WTC11 (cell line): ENCODE measurements at regions not wholly inside any gene's neighbourhood (a gene's known extent, or its start where the extent isn't known, plus 50 kb on each side); places are given as distances from the start of the nearest gene placed in this dataset.

Source experiments
- ATAC-seq: fragments of 200-7000 bp; cut with Tn5 transposase; 2 replicates; pipeline ENCODE4 v1.10.0; 2021; ENCODE audit warnings: mild to moderate bottlenecking, moderate library complexity
- CTCF ChIA-PET: fragments of 300-600 bp; sonication (Branson Sonifier 250); formaldehyde crosslinking; loops from one replicate; lab custom pipeline; 2021; ENCODE audit warnings: antibody characterized with exemption; lab: Charles Lee
- POLR2A ChIA-PET: fragments of 350-600 bp; sonication (Branson Sonifier 250); formaldehyde crosslinking; loops from one replicate; lab custom pipeline; 2021; ENCODE audit warnings: antibody characterized with exemption; lab: Charles Lee
- DNase-seq: peaks from one replicate; pipeline ENCODE4 v3.0.0; 2021; ENCODE audit warnings: low spot score
- H3K27ac Mint-ChIP-seq: 2 replicates; pipeline ENCODE4 v1.8.0; 2021; ENCODE audit warnings: mixed read lengths
- H3K27me3 Mint-ChIP-seq: 2 replicates; pipeline ENCODE4 v1.8.0; 2021; ENCODE audit warnings: low read depth, mild to moderate bottlenecking, moderate library complexity, mixed read lengths
- H3K36me3 Mint-ChIP-seq: 2 replicates; pipeline ENCODE4 v1.8.0; 2021; ENCODE audit warnings: mixed read lengths
- H3K4me1 Mint-ChIP-seq: 2 replicates; pipeline ENCODE4 v1.8.0; 2022; ENCODE audit warnings: mixed read lengths
- H3K4me3 Mint-ChIP-seq: 2 replicates; pipeline ENCODE4 v1.8.0; 2021; ENCODE audit warnings: mild to moderate bottlenecking, moderate library complexity, mixed read lengths
- H3K9me3 Mint-ChIP-seq: 2 replicates; pipeline ENCODE4 v1.8.0; 2021; ENCODE audit warnings: mixed read lengths
- CBFB ChIP-seq: sonication (generic); formaldehyde crosslinking; IDR thresholded peaks from 2 replicates; pipeline ENCODE4 v1.8.1; 2022; ENCODE audit warnings: mild to moderate bottlenecking, low read depth, missing genetic modification reagents
- CREB1 ChIP-seq: sonication (generic); formaldehyde crosslinking; IDR thresholded peaks from 2 replicates; pipeline ENCODE4 v1.8.0; 2023; ENCODE audit warnings: mild to moderate bottlenecking, missing genetic modification reagents
- EMX1 ChIP-seq: fragments of 250-450 bp; sonication (Bioruptor Pico); IDR thresholded peaks from 2 replicates; pipeline ENCODE4 v1.8.0; 2021; ENCODE audit warnings: mild to moderate bottlenecking
- ETV6 ChIP-seq: sonication (generic); formaldehyde crosslinking; IDR thresholded peaks from 2 replicates; pipeline ENCODE4 v1.8.1; 2022; ENCODE audit warnings: mild to moderate bottlenecking, missing genetic modification reagents
- FOXJ3 ChIP-seq: sonication (generic); formaldehyde crosslinking; IDR thresholded peaks from 2 replicates; pipeline ENCODE4 v1.9.0; 2021; ENCODE audit warnings: missing genetic modification reagents, mild to moderate bottlenecking, borderline replicate concordance
- JAZF1 ChIP-seq: fragments of 250-450 bp; sonication (Bioruptor Pico); IDR thresholded peaks from 2 replicates; pipeline ENCODE4 v1.9.0; 2021; ENCODE audit warnings: moderate library complexity, mild to moderate bottlenecking, inconsistent platforms
- KAT7 ChIP-seq: sonication (generic); formaldehyde crosslinking; IDR thresholded peaks from 2 replicates; pipeline ENCODE4 v1.8.1; 2023; ENCODE audit warnings: missing genetic modification reagents, mild to moderate bottlenecking, borderline replicate concordance
- MYBL2 ChIP-seq: sonication (generic); formaldehyde crosslinking; IDR thresholded peaks from 2 replicates; pipeline ENCODE4 v1.8.1; 2023; ENCODE audit warnings: mild to moderate bottlenecking, moderate library complexity, missing genetic modification reagents
- NFE2L1 ChIP-seq: sonication (generic); formaldehyde crosslinking; IDR thresholded peaks from 2 replicates; pipeline ENCODE4 v1.8.1; 2023; ENCODE audit warnings: missing genetic modification reagents
- NR2C2 ChIP-seq: sonication (generic); formaldehyde crosslinking; IDR thresholded peaks from 2 replicates; pipeline ENCODE4 v1.8.0; 2022; ENCODE audit warnings: mild to moderate bottlenecking, missing genetic modification reagents
- NR3C1 ChIP-seq: sonication (generic); formaldehyde crosslinking; conservative IDR thresholded peaks from 2 replicates; pipeline ENCODE4 v1.8.1; 2023; ENCODE audit warnings: low read depth, mild to moderate bottlenecking, missing genetic modification reagents
- OVOL2 ChIP-seq: fragments of 250-450 bp; sonication (Bioruptor Pico); IDR thresholded peaks from 2 replicates; pipeline ENCODE4 v1.9.0; 2021; ENCODE audit warnings: mild to moderate bottlenecking, borderline replicate concordance
- STAT6 ChIP-seq: sonication (generic); formaldehyde crosslinking; conservative IDR thresholded peaks from 2 replicates; pipeline ENCODE4 v1.8.1; 2023; ENCODE audit warnings: mild to moderate bottlenecking, low read depth, missing genetic modification reagents, moderate library complexity
- ZBTB21 ChIP-seq: sonication (generic); formaldehyde crosslinking; IDR thresholded peaks from 2 replicates; pipeline ENCODE4 v1.8.1; 2023; ENCODE audit warnings: mild to moderate bottlenecking, missing genetic modification reagents, borderline replicate concordance
- ZNF263 ChIP-seq: sonication (generic); formaldehyde crosslinking; IDR thresholded peaks from 2 replicates; pipeline ENCODE4 v1.8.1; 2022; ENCODE audit warnings: low read depth, mild to moderate bottlenecking, moderate library complexity, missing genetic modification reagents
- ZNF423 ChIP-seq: fragments of 250-450 bp; sonication (Bioruptor Pico); IDR thresholded peaks from 2 replicates; pipeline ENCODE4 v2.1.2; 2022; ENCODE audit warnings: mild to moderate bottlenecking, moderate library complexity
- ZNF671 ChIP-seq: fragments of 250-450 bp; sonication (Bioruptor Pico); IDR thresholded peaks from 2 replicates; pipeline ENCODE4 v1.8.0; 2021; ENCODE audit warnings: mild to moderate bottlenecking
- ZSCAN18 ChIP-seq: fragments of 250-450 bp; sonication (Bioruptor Pico); IDR thresholded peaks from 2 replicates; pipeline ENCODE4 v2.1.2; 2022; ENCODE audit warnings: mild to moderate bottlenecking, moderate library complexity
- TF ChIP-seq, protein P1 (sequence below): sonication (generic); formaldehyde crosslinking; IDR thresholded peaks from 2 replicates; pipeline ENCODE4 v1.8.1; 2023; ENCODE audit warnings: mild to moderate bottlenecking, missing genetic modification reagents
- TF ChIP-seq, protein P2 (sequence below): sonication (generic); formaldehyde crosslinking; IDR thresholded peaks from 2 replicates; pipeline ENCODE4 v1.8.1; 2022; ENCODE audit warnings: mild to moderate bottlenecking, missing genetic modification reagents, moderate library complexity, borderline replicate concordance

DNA sequence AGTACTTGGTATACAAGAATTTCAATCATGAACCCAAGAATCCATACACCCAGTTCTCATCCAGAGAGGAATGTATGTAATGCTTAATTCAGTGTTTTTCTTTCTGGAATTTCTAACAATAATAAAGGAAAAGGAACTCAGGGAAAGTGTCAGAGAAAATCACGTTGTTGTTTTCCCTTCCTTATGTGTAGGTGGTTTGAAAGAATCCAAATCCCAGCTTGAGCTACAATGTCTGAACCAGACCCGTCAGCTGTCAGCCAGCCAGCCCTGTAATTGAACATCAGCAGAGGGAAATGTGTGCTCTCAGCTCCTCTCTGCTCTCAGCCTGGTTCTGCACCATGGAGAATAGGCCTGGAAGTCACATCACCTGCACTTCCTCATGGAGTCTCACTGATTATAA, 126.5 kb downstream of the TMEM30B start:
- no peak overlapping the region for H3K4me3 Mint-ChIP-seq
- POLR2A ChIA-PET: no interaction called here
- peaks cover 29% of the 10 kb centered on the region for H3K4me1 Mint-ChIP-seq
- no peaks in the 10 kb centered on the region for H3K27me3 Mint-ChIP-seq
- peaks cover 3% of the 10 kb centered on the region for H3K36me3 Mint-ChIP-seq
- CTCF ChIA-PET: interaction anchor here (0.7 to 0.8 kb wide), 2 partner anchors 35 to 74 kb away, joined by 3 read pairs; no protein-coding TSS in a partner anchor
- DNase-seq (no peak), ATAC-seq (no peak)
- peaks cover 4% of the 10 kb centered on the region for H3K9me3 Mint-ChIP-seq
- H3K27ac Mint-ChIP-seq: no peak overlapping the region
- TF ChIP-seq JAZF1 (CRISPR knock-in tag) (no peak), NR3C1 (CRISPR knock-in tag) (no peak), MYBL2 (CRISPR knock-in tag) (no peak)
- TF ChIP-seq, protein P1, sequence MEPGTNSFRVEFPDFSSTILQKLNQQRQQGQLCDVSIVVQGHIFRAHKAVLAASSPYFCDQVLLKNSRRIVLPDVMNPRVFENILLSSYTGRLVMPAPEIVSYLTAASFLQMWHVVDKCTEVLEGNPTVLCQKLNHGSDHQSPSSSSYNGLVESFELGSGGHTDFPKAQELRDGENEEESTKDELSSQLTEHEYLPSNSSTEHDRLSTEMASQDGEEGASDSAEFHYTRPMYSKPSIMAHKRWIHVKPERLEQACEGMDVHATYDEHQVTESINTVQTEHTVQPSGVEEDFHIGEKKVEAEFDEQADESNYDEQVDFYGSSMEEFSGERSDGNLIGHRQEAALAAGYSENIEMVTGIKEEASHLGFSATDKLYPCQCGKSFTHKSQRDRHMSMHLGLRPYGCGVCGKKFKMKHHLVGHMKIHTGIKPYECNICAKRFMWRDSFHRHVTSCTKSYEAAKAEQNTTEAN: no peak
- TF ChIP-seq, protein P2, sequence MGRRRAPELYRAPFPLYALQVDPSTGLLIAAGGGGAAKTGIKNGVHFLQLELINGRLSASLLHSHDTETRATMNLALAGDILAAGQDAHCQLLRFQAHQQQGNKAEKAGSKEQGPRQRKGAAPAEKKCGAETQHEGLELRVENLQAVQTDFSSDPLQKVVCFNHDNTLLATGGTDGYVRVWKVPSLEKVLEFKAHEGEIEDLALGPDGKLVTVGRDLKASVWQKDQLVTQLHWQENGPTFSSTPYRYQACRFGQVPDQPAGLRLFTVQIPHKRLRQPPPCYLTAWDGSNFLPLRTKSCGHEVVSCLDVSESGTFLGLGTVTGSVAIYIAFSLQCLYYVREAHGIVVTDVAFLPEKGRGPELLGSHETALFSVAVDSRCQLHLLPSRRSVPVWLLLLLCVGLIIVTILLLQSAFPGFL (CRISPR knock-in tag): no peak

GRCh38 chr14:61153914-61154545, 127.1 kb downstream of the TMEM30B start:
- TF ChIP-seq ZBTB21 (CRISPR knock-in tag): no peak
- TF ChIP-seq CREB1 (CRISPR knock-in tag): no peak
- no peak for TF ChIP-seq ZSCAN18 (CRISPR knock-in tag)
- peak; percentile 96 for TF ChIP-seq ZNF423 (CRISPR knock-in tag)
- no peak for TF ChIP-seq NR2C2 (CRISPR knock-in tag)
- Mint-ChIP-seq H3K27ac (peak overlapping the region; percentile 43), H3K36me3 (peaks cover 3% of the 10 kb centered on the region), H3K4me3 (no peak overlapping the region), H3K27me3 (no peaks in the 10 kb centered on the region), H3K9me3 (peaks cover 4% of the 10 kb centered on the region), H3K4me1 (peaks cover 29% of the 10 kb centered on the region)
- DNase-seq: no peak
- ChIA-PET POLR2A (no interaction called here), CTCF (interaction anchor here (0.7 to 1.5 kb wide), 3 partner anchors 28 to 74 kb away, joined by 3 to 4 read pairs (median 3); no protein-coding TSS in a partner anchor)
- ATAC-seq: peak; percentile 31; the same call in 1 of the 2 replicates

DNA sequence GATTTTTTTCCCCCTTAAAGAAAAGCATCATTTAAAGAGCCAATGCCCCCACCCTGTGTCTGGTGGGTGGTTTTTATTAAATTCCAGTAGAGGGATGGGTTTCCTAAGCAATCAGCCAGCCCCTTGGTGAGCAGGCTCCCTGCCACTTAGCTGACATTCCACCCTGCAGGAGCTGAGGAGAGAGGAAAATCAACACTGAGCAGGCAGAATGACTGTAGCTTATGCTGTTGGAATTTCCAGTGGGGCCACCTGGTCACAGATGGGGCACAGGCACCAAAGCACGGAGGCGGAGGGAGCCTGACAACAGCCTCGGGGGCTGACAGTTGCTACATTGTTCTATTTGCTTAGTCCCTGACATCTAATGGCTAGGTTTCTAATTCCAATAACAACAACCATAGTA, 127.7 kb downstream of the TMEM30B start:
- Mint-ChIP-seq H3K4me3 (no peak overlapping the region), H3K9me3 (peaks cover 4% of the 10 kb centered on the region), H3K27me3 (no peaks in the 10 kb centered on the region), H3K4me1 (peaks cover 29% of the 10 kb centered on the region), H3K27ac (peak overlapping the region; percentile 43; the same call in 1 of the 2 replicates), H3K36me3 (peaks cover 3% of the 10 kb centered on the region)
- ChIA-PET CTCF (interaction anchor here (1.5 kb wide), 1 partner anchor 28 kb away, joined by 4 read pairs; no protein-coding TSS in a partner anchor), POLR2A (no interaction called here)
- peak; percentile 81 for ATAC-seq
- peak; percentile 27 for DNase-seq
- TF ChIP-seq CREB1 (CRISPR knock-in tag): no peak

GRCh38 chr14:61152851-61153364, 128.2 kb downstream of the TMEM30B start:
- Mint-ChIP-seq H3K27ac (0 out of 2 replicates have a peak overlapping the region, but pooled peaks have one; percentile 65), H3K4me3 (no peak overlapping the region), H3K9me3 (peaks cover 4% of the 10 kb centered on the region), H3K27me3 (no peaks in the 10 kb centered on the region), H3K36me3 (peaks cover 3% of the 10 kb centered on the region), H3K4me1 (peaks cover 29% of the 10 kb centered on the region)
- ChIA-PET POLR2A (interaction anchor here (1.3 kb wide), 1 partner anchor 22 kb away, joined by 3 read pairs; no protein-coding TSS in a partner anchor), CTCF (interaction anchor here (1.5 kb wide), 1 partner anchor 27 kb away, joined by 4 read pairs; no protein-coding TSS in a partner anchor)
- DNase-seq (no peak), ATAC-seq (no peak; the same call in 1 of the 2 replicates)
- no peak for TF ChIP-seq NFE2L1 (CRISPR knock-in tag)
- no peak for TF ChIP-seq STAT6 (CRISPR knock-in tag)
- no peak for TF ChIP-seq ETV6 (CRISPR knock-in tag)
- no peak for TF ChIP-seq EMX1 (CRISPR knock-in tag)
- TF ChIP-seq OVOL2 (CRISPR knock-in tag): no peak
- no peak for TF ChIP-seq FOXJ3 (CRISPR knock-in tag)
- TF ChIP-seq ZNF671: no peak
- TF ChIP-seq, protein P2 (CRISPR knock-in tag): no peak
- no peak for TF ChIP-seq ZNF263 (CRISPR knock-in tag)
- TF ChIP-seq CBFB (CRISPR knock-in tag): no peak
- no peak for TF ChIP-seq KAT7 (CRISPR knock-in tag)
